Stimulated activated CD4-positive, alpha-beta T cell treated with anti-CD3 and anti-CD28 coated beads, TNF-alpha, amount 100 ng/mL, for 24 hours (primary cell): ENCODE measurements at regions not wholly inside any gene's neighbourhood (a gene's known extent, or its start where the extent isn't known, plus 50 kb on each side); places are given as distances from the start of the nearest gene placed in this dataset.
"Not testable (repeated sequence)": the region's sequence is repeated elsewhere in the genome, so short reads cannot be mapped to it uniquely, and the experiment has no call there.

Source experiments
- DNase-seq, 3 experiments: peaks; one replicate each; pipeline ENCODE4 v3.0.0-alpha.2; 2020; ENCODE audit warnings: low read depth in 3 of 3

- DNase-seq = no peak
Measured at GRCh38 chr5:174489920-174490597, 234.3 kb upstream of the MSX2 start.

- DNase-seq = no peak
Measured at GRCh38 chr5:174490728-174491127, 233.7 kb upstream of the MSX2 start.

- DNase-seq = no peak
Measured at GRCh38 chr5:174491265-174491664, 233.1 kb upstream of the MSX2 start.

GRCh38 chr5:174491761-174492350 lies 232.5 kb upstream of the MSX2 start:
- DNase-seq = no peak

GRCh38 chr5:174493530-174493929 lies 230.9 kb upstream of the MSX2 start:
- no peak for DNase-seq

GRCh38 chr5:174497939-174498338 lies 226.4 kb upstream of the MSX2 start:
- not testable (repeated sequence) for DNase-seq

GRCh38 chr5:174498575-174498974 lies 225.8 kb upstream of the MSX2 start:
- DNase-seq = not testable (repeated sequence)

GRCh38 chr5:174500636-174501035 lies 223.7 kb upstream of the MSX2 start:
- DNase-seq = no peak

- DNase-seq = no peak
Measured at GRCh38 chr5:174501461-174502069, 222.8 kb upstream of the MSX2 start.

GRCh38 chr5:174503086-174503460 lies 221.3 kb upstream of the MSX2 start:
- no peak for DNase-seq

- DNase-seq = no peak
Measured at GRCh38 chr5:174503461-174504265, 220.7 kb upstream of the MSX2 start.

GRCh38 chr5:174504266-174504726 lies 220.1 kb upstream of the MSX2 start:
- DNase-seq = no peak

GRCh38 chr5:174505621-174506020 lies 218.8 kb upstream of the MSX2 start:
- no peak for DNase-seq

- not testable (repeated sequence) for DNase-seq
Measured at GRCh38 chr5:174510782-174511453, 213.5 kb upstream of the MSX2 start.

GRCh38 chr5:174511714-174512253 lies 212.6 kb upstream of the MSX2 start:
- no peak for DNase-seq

GRCh38 chr5:174514325-174514724 lies 210.1 kb upstream of the MSX2 start:
- no peak for DNase-seq

GRCh38 chr5:174514983-174515394 lies 209.4 kb upstream of the MSX2 start:
- no peak for DNase-seq

- no peak for DNase-seq
Measured at GRCh38 chr5:174516741-174517140, 207.6 kb upstream of the MSX2 start.

GRCh38 chr5:174518512-174518911 lies 205.9 kb upstream of the MSX2 start:
- no peak for DNase-seq

- no peak for DNase-seq
Measured at GRCh38 chr5:174520420-174521396, 203.7 kb upstream of the MSX2 start.
